ENCODE measurements at regions not wholly inside any gene's neighbourhood (a gene's known extent, or its start where the extent isn't known, plus 50 kb on each side); places are given as distances from the start of the nearest gene placed in this dataset.

GRCh38 chr4:20638825-20639224, 61.4 kb upstream of the PACRGL start:
- H3K4me3 Mint-ChIP-seq (ENCODE audit: unreplicated experiment), result no peak overlapping the region
- TF ChIP-seq, protein P1, sequence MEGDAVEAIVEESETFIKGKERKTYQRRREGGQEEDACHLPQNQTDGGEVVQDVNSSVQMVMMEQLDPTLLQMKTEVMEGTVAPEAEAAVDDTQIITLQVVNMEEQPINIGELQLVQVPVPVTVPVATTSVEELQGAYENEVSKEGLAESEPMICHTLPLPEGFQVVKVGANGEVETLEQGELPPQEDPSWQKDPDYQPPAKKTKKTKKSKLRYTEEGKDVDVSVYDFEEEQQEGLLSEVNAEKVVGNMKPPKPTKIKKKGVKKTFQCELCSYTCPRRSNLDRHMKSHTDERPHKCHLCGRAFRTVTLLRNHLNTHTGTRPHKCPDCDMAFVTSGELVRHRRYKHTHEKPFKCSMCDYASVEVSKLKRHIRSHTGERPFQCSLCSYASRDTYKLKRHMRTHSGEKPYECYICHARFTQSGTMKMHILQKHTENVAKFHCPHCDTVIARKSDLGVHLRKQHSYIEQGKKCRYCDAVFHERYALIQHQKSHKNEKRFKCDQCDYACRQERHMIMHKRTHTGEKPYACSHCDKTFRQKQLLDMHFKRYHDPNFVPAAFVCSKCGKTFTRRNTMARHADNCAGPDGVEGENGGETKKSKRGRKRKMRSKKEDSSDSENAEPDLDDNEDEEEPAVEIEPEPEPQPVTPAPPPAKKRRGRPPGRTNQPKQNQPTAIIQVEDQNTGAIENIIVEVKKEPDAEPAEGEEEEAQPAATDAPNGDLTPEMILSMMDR (IDR thresholded peaks at IDR 0.05; ENCODE audit: unreplicated experiment), result no peak

DNA sequence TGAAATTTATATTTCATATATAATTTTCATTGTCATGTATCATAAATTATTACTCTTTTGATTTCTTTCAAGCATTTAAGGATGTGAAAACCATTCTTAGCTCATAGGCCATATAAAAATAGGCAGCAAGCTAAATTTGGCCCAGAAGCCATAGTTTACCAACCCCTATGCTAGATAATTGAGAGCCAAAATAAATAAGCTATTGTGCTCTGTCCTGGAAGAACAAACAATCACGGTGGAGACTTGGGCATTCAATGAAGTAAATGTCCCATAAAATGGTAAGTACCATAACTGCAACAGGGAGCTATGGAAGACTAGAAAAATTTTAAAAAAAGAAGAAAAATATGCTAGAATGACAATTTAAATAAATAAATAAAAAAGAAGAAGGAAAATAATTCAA, 60.9 kb upstream of the PACRGL start:
- TF ChIP-seq, protein P1 (IDR thresholded peaks at IDR 0.05; ENCODE audit: unreplicated experiment), result no peak
- no TSS peak for BruUV-seq (replicated peaks)
- H3K9me3 Mint-ChIP-seq (ENCODE audit: unreplicated experiment), result no peaks in the 10 kb centered on the region
- intact Hi-C loops (cut with micrococcal nuclease), result no loop called here
- no peak for DNase-seq (ENCODE audit: unreplicated experiment)
- H3K27me3 Mint-ChIP-seq (ENCODE audit: insufficient read depth, unreplicated experiment), result no peaks in the 10 kb centered on the region
- no peaks in the 10 kb centered on the region for H3K36me3 Mint-ChIP-seq (ENCODE audit: insufficient read depth, unreplicated experiment)
- H3K4me3 Mint-ChIP-seq (ENCODE audit: unreplicated experiment), result no peak overlapping the region
- no peaks in the 10 kb centered on the region for H3K4me1 Mint-ChIP-seq (ENCODE audit: insufficient read depth, unreplicated experiment)
- CTCF ChIA-PET, result interaction anchor here (1.2 kb wide), 1 partner anchor 43 kb away, joined by 3 read pairs; no protein-coding TSS in a partner anchor
- H3K27ac Mint-ChIP-seq (ENCODE audit: low read depth, unreplicated experiment), result no peak overlapping the region
- POLR2A ChIA-PET, result interaction anchor here (0.6 kb wide), 1 partner anchor 107 kb away, joined by 3 read pairs; no protein-coding TSS in a partner anchor

More at GRCh38 chr4:20638825-20639224, 61.4 kb upstream of the PACRGL start:
- no TSS peak for BruUV-seq (replicated peaks)
- Mint-ChIP-seq H3K9me3 (ENCODE audit: unreplicated experiment) (no peaks in the 10 kb centered on the region), H3K4me1 (ENCODE audit: insufficient read depth, unreplicated experiment) (no peaks in the 10 kb centered on the region), H3K36me3 (ENCODE audit: insufficient read depth, unreplicated experiment) (no peaks in the 10 kb centered on the region), H3K27me3 (ENCODE audit: insufficient read depth, unreplicated experiment) (no peaks in the 10 kb centered on the region), H3K27ac (ENCODE audit: low read depth, unreplicated experiment) (no peak overlapping the region)
- intact Hi-C loops (cut with micrococcal nuclease), result no loop called here
- no peak for DNase-seq (ENCODE audit: unreplicated experiment)
- ChIA-PET CTCF (interaction anchor here (1.2 kb wide), 1 partner anchor 43 kb away, joined by 3 read pairs; no protein-coding TSS in a partner anchor), POLR2A (interaction anchor here (0.6 kb wide), 1 partner anchor 106 kb away, joined by 3 read pairs; no protein-coding TSS in a partner anchor)

DNA sequence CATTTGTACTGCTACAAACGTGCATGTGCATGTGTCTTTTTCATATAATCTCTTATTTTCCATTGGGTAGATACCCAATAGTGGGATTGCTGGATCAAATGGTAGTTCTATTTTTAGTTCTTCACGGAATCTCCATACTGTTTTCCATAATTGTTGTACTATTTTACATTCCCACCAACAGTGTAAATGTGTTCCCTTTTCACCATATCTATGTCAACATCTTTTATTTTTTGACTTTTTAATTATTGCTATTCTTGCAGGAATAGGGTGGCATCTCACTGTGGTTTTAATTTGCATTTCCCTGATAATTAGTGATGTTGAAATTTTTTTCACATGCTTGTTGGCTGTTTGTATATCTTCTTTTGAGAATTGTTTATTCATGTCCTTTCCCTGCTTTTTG, 59.3 kb upstream of the PACRGL start:
- no peaks in the 10 kb centered on the region for H3K4me1 Mint-ChIP-seq (ENCODE audit: insufficient read depth, unreplicated experiment)
- H3K27me3 Mint-ChIP-seq (ENCODE audit: insufficient read depth, unreplicated experiment), result no peaks in the 10 kb centered on the region
- H3K36me3 Mint-ChIP-seq (ENCODE audit: insufficient read depth, unreplicated experiment), result no peaks in the 10 kb centered on the region
- no peaks in the 10 kb centered on the region for H3K9me3 Mint-ChIP-seq (ENCODE audit: unreplicated experiment)
- no peak for DNase-seq (ENCODE audit: unreplicated experiment)
- intact Hi-C loops (cut with micrococcal nuclease), result no loop called here
- BruUV-seq (replicated peaks), result no TSS peak
- H3K4me3 Mint-ChIP-seq (ENCODE audit: unreplicated experiment), result no peak overlapping the region
- H3K27ac Mint-ChIP-seq (ENCODE audit: low read depth, unreplicated experiment), result no peak overlapping the region
- POLR2A ChIA-PET, result no interaction called here
- TF ChIP-seq, protein P1 (IDR thresholded peaks at IDR 0.05; ENCODE audit: unreplicated experiment), result no peak
- CTCF ChIA-PET, result no interaction called here

DNA sequence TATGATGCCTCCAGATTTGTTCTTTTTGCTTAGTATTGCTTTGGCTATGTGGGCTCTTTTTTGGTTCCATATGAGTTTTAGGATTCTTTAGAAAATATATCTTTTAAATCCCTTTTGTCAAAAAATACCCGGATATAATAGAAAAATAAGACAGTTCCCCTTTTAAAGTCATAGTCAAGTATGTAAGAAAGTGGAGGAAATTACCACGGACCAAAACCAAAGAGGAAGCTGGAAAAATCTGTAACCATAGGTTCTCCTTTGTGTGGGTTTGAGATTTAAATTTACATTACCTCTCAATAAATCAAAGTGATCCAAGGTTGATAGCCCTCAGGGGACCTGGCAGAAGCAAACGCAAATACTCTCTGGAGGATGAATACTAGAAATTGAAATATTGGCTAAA, 58.3 kb upstream of the PACRGL start:
- Mint-ChIP-seq H3K4me3 (ENCODE audit: unreplicated experiment) (no peak overlapping the region), H3K27ac (ENCODE audit: low read depth, unreplicated experiment) (no peak overlapping the region), H3K36me3 (ENCODE audit: insufficient read depth, unreplicated experiment) (no peaks in the 10 kb centered on the region), H3K27me3 (ENCODE audit: insufficient read depth, unreplicated experiment) (no peaks in the 10 kb centered on the region), H3K4me1 (ENCODE audit: insufficient read depth, unreplicated experiment) (no peaks in the 10 kb centered on the region), H3K9me3 (ENCODE audit: unreplicated experiment) (no peaks in the 10 kb centered on the region)
- POLR2A ChIA-PET, result no interaction called here
- CTCF ChIA-PET, result interaction anchor here (0.6 kb wide), 1 partner anchor 42 kb away, joined by 3 read pairs; no protein-coding TSS in a partner anchor
- DNase-seq (ENCODE audit: unreplicated experiment), result no peak
- TF ChIP-seq, protein P1 (IDR thresholded peaks at IDR 0.05; ENCODE audit: unreplicated experiment), result no peak
- intact Hi-C loops (cut with micrococcal nuclease), result no loop called here
- BruUV-seq (replicated peaks), result no TSS peak
